Astrocyte of the cerebellum (primary cell): ENCODE measurements at regions not wholly inside any gene's neighbourhood (a gene's known extent, or its start where the extent isn't known, plus 50 kb on each side); places are given as distances from the start of the nearest gene placed in this dataset.

Source experiments
- DNase-seq: peaks from one replicate; pipeline ENCODE4 v3.0.0-alpha.2; 2011; ENCODE audit warnings: low read depth
- H3K4me3 ChIP-seq: 2 replicates; pipeline ENCODE4 v1.5.1; 2011; ENCODE audit warnings: mild to moderate bottlenecking, low read depth, low read length, moderate library complexity
- CTCF ChIP-seq: IDR thresholded peaks from 2 replicates; pipeline ENCODE4 v1.5.1; 2012; ENCODE audit warnings: low read length, low read depth, moderate library complexity, mild to moderate bottlenecking; ENCODE audit errors: missing control alignments
- in situ Hi-C: cut with HindIII; loops from 2 replicates; pipeline ENCODE4 v1.10.0; 2017; ENCODE audit warnings: low sequenced_read_pairs

DNA sequence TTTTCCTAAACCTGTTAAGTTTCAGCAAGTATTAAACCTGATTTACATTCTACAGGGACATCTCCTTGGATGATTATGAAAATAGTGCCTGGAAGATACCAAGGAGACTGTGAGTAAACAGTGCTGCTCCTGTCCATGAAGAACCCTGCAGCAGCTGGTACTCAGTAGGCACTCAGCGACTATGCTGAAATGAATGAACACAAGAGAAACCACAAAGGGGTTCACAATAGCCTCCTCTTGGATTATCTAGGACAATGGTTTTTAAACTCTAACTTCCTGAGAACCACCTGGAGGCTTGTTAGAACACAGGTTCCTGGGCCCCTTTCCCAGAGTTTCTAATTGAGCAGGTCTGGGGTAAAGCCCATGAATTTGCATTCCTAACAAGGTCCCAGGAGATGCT is 488.4 kb upstream of the UBE2E2 start:
- H3K4me3 ChIP-seq: no peak overlapping the region
- in situ Hi-C loops: loop anchor here (10.0 kb wide), 1 partner anchor 60 kb away; no protein-coding TSS in a partner anchor
- TF ChIP-seq CTCF: no peak
- DNase-seq: no peak

GRCh38 chr3:22720596-22720995 is 482.5 kb upstream of the UBE2E2 start:
- in situ Hi-C loops: no loop called here
- no peak for TF ChIP-seq CTCF
- DNase-seq: no peak
- no peak overlapping the region for H3K4me3 ChIP-seq

GRCh38 chr3:22724420-22724819 is 478.7 kb upstream of the UBE2E2 start:
- TF ChIP-seq CTCF: no peak
- H3K4me3 ChIP-seq: no peak overlapping the region
- in situ Hi-C loops: no loop called here
- DNase-seq: no peak

- TF ChIP-seq CTCF: no peak
Observed at GRCh38 chr3:22728406-22728805, 474.7 kb upstream of the UBE2E2 start.

GRCh38 chr3:22729212-22729611 is 473.9 kb upstream of the UBE2E2 start:
- in situ Hi-C loops: no loop called here
- H3K4me3 ChIP-seq: no peak overlapping the region
- no peak for TF ChIP-seq CTCF
- no peak for DNase-seq

More at GRCh38 chr3:22728406-22728805, 474.7 kb upstream of the UBE2E2 start:
- H3K4me3 ChIP-seq: no peak overlapping the region
- in situ Hi-C loops: no loop called here
- no peak for DNase-seq

DNA sequence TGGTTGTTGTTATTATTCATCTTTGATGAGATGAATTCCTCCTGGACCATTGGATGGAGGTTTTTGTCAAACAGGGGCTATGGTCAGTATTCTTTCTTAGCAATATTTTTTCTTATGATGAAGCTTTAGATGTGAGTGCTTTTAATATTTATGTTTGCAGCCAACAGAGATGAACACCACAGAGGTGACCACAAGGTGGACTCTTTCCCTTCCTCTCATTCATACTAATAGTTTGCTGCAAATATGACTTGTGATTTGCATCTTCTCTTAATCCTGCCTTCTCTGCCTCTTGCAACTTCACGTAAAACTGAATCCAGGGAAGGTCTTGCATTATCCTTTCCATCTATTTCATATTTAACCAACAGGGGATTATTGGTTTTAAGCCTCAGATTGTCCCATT is 473.1 kb upstream of the UBE2E2 start:
- no peak overlapping the region for H3K4me3 ChIP-seq
- DNase-seq: no peak
- in situ Hi-C loops: no loop called here
- peak; percentile 37 for TF ChIP-seq CTCF

DNA sequence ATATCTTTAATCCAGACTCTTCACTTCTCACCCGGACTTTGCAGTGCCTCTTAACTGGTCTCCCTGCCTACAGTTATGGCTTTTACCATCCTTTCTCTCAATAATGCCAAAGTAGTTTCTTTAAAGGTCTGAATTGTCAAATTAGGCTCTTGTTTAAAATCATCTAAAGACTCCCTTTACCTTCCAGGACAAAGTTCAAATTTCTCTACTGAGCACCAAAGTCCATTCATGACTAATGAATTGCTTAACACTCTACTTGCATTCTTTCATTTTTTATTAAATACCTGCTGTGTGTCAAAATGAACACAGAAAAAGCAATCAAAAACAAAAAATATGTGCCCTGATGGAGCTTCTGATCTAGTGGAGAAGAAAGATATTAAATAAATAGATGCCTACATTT is 472.4 kb upstream of the UBE2E2 start:
- no peak for TF ChIP-seq CTCF
- in situ Hi-C loops: no loop called here
- no peak overlapping the region for H3K4me3 ChIP-seq
- no peak for DNase-seq
